Right lobe of liver (tissue), 4 donors: ENCODE measurements at regions not wholly inside any gene's neighbourhood (a gene's known extent, or its start where the extent isn't known, plus 50 kb on each side); places are given as distances from the start of the nearest gene placed in this dataset.

Experiments
- CTCF ChIP-seq, 4 donors: fragments of 200-600 bp in 3 of 4; fragments of 450-650 bp in 1 of 4; IDR thresholded peaks; one replicate each; pipeline versions ENCODE4 v1.5.1 to v1.8.0; 2016 to 2022; ENCODE audit warnings: antibody characterized with exemption in 4 of 4, mild to moderate bottlenecking in 2 of 4
- POLR2A ChIP-seq: fragments of 450-650 bp; IDR thresholded peaks from one replicate; pipeline ENCODE4 v1.6.1; 2017; ENCODE audit warnings: antibody characterized with exemption, mild to moderate bottlenecking
- donor health status: DM: no; HTN: no; CAD: no.
- donor health status: DM: no; HTN: no; CAD: no.
- donor health status: DM: no; HTN: yes; CAD: no.

GRCh38 chr4:138088449-138089208 is 153.5 kb downstream of the SLC7A11 start:
- TF ChIP-seq CTCF (IDR thresholded peaks at IDR 0.05) (no peak), POLR2A (no peak)
